Cardiac muscle cell (in vitro differentiated cells and primary cell): ENCODE measurements at regions not wholly inside any gene's neighbourhood (a gene's known extent, or its start where the extent isn't known, plus 50 kb on each side); places are given as distances from the start of the nearest gene placed in this dataset.

ENCODE experiments used
- DNase-seq, 2 donors: peaks; one replicate each; pipeline versions ENCODE4 v3.0.0 to v3.0.0-alpha.2; 2010 to 2017; ENCODE audit warnings: low read depth in 1 of 2, low spot score in 1 of 2
- H3K27ac ChIP-seq: fragments of 200-600 bp; sonication (generic); 2 replicates; pipeline ENCODE4 v1.5.1; 2016
- H3K27me3 ChIP-seq: fragments of 200-600 bp; sonication (generic); 2 replicates; pipeline ENCODE4 v1.6.0; 2016; ENCODE audit warnings: control low read depth
- H3K36me3 ChIP-seq: fragments of 200-600 bp; sonication (generic); 2 replicates; pipeline ENCODE4 v1.5.1; 2016; ENCODE audit warnings: control low read depth
- H3K4me1 ChIP-seq: fragments of 200-600 bp; sonication (generic); 2 replicates; pipeline ENCODE4 v1.8.1; 2017; ENCODE audit warnings: low read depth, mild to moderate bottlenecking, mixed run types
- H3K4me3 ChIP-seq: fragments of 200-600 bp; sonication (generic); 2 replicates; pipeline ENCODE4 v1.5.1; 2016; ENCODE audit warnings: mild to moderate bottlenecking
- H3K9me3 ChIP-seq: fragments of 200-600 bp; sonication (generic); 2 replicates; pipeline ENCODE4 v1.5.1; 2017; ENCODE audit warnings: low read depth, mild to moderate bottlenecking, control low read depth
- TF ChIP-seq, protein P1 (sequence below): IDR thresholded peaks from 2 replicates; pipeline ENCODE4 v1.5.1; 2012; ENCODE audit warnings: low read depth, mild to moderate bottlenecking, low read length

DNA sequence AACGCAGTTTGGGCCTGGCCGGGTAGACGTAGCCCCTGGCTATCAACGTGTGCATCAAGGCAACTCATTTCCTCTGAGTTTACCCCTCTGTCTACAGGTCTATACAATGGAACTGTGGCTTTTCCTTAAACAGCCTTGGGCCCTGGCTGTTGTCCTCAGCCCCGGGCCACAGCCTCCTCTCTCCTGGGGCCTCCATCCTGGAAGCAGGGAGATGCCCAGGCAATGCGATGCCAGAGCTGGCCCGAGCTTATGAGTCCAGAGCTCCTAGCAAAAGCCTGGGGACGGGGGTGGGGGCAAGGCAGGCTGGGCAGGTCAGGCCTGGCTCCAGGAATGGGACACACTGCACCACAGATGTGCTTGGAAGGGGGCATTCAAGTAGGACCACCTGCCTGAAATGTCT lies 89.6 kb upstream of the SMNDC1 start:
- Histone ChIP-seq H3K27ac (no peak overlapping the region), H3K4me1 (peaks cover 24% of the 10 kb centered on the region), H3K27me3 (no peaks in the 10 kb centered on the region), H3K36me3 (no peaks in the 10 kb centered on the region), H3K4me3 (no peak overlapping the region), H3K9me3 (no peaks in the 10 kb centered on the region)
- DNase-seq = no peak
- TF ChIP-seq, protein P1, sequence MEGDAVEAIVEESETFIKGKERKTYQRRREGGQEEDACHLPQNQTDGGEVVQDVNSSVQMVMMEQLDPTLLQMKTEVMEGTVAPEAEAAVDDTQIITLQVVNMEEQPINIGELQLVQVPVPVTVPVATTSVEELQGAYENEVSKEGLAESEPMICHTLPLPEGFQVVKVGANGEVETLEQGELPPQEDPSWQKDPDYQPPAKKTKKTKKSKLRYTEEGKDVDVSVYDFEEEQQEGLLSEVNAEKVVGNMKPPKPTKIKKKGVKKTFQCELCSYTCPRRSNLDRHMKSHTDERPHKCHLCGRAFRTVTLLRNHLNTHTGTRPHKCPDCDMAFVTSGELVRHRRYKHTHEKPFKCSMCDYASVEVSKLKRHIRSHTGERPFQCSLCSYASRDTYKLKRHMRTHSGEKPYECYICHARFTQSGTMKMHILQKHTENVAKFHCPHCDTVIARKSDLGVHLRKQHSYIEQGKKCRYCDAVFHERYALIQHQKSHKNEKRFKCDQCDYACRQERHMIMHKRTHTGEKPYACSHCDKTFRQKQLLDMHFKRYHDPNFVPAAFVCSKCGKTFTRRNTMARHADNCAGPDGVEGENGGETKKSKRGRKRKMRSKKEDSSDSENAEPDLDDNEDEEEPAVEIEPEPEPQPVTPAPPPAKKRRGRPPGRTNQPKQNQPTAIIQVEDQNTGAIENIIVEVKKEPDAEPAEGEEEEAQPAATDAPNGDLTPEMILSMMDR = no peak

GRCh38 chr10:110394898-110395297 lies 90.2 kb upstream of the SMNDC1 start:
- H3K4me3 ChIP-seq = no peak overlapping the region
- peak overlapping the region; percentile 89 for H3K27ac ChIP-seq
- no peaks in the 10 kb centered on the region for H3K36me3 ChIP-seq
- H3K9me3 ChIP-seq = no peaks in the 10 kb centered on the region
- DNase-seq = no peak
- TF ChIP-seq, protein P1 = no peak
- no peaks in the 10 kb centered on the region for H3K27me3 ChIP-seq
- peaks cover 22% of the 10 kb centered on the region for H3K4me1 ChIP-seq

DNA sequence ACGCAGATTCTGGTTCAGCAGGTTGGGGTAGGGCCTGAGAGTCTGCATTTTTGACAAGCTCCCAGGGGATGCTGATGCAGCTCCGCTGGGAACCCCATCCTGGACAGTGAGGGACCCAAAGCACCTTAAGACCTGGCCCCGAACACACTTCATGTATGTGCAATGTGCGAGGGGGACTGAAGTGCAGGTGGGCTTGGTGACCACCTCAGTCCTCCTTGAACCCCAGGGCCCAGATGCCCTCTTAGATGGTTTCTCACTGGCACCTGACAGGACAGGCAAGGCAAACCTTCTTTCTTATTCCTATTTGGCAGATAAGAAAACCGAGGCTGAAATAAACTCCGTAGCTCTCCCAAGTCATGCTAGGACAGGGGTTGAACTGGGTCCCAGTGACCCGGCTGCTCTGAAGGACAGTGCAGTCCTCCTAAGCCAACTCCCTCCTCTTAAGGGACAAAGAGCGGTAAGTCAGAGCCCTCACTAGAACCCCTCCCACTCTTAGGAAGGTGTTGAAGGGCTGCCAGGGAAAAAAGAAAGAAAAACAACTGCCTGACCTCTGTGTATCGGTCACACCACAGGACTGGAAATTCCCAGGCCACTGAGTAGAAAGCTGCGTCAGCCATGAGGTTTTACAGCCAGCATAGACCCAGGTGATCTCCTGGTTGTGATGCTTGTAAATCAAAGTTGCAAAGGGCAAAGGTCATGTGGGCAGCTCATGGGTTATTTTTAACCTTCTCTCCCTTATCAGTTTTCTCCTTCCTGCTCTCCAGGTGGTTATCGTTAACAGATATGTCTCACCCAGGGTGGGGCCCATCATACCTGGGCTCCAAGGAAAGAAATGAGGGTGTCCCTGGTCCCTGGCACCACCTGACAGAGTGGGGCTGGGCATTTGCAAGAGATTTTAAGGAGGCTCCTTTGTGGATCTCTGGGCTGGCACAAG lies 90.9 kb upstream of the SMNDC1 start:
- no peaks in the 10 kb centered on the region for H3K27me3 ChIP-seq
- H3K4me1 ChIP-seq = peaks cover 25% of the 10 kb centered on the region
- peak overlapping the region; percentile 89 for H3K27ac ChIP-seq
- no peak overlapping the region for H3K4me3 ChIP-seq
- DNase-seq = peak; percentile 89 to 96
- no peaks in the 10 kb centered on the region for H3K9me3 ChIP-seq
- H3K36me3 ChIP-seq = no peaks in the 10 kb centered on the region
- TF ChIP-seq, protein P1 = no peak

GRCh38 chr10:110396284-110396651 lies 91.5 kb upstream of the SMNDC1 start:
- no peak for DNase-seq
- Histone ChIP-seq H3K27ac (peak overlapping the region; percentile 89), H3K27me3 (no peaks in the 10 kb centered on the region), H3K4me3 (no peak overlapping the region), H3K4me1 (peaks cover 25% of the 10 kb centered on the region), H3K9me3 (no peaks in the 10 kb centered on the region), H3K36me3 (no peaks in the 10 kb centered on the region)
- TF ChIP-seq, protein P1 = no peak

GRCh38 chr10:110397856-110398255 lies 93.1 kb upstream of the SMNDC1 start:
- TF ChIP-seq, protein P1 = no peak

More at GRCh38 chr10:110397856-110398255, 93.1 kb upstream of the SMNDC1 start:
- Histone ChIP-seq H3K36me3 (no peaks in the 10 kb centered on the region), H3K27ac (peak overlapping the region; percentile 57), H3K27me3 (no peaks in the 10 kb centered on the region), H3K9me3 (no peaks in the 10 kb centered on the region), H3K4me1 (peaks cover 20% of the 10 kb centered on the region), H3K4me3 (no peak overlapping the region)
- no peak for DNase-seq
